ENCODE measurements at regions not wholly inside any gene's neighbourhood (a gene's known extent, or its start where the extent isn't known, plus 50 kb on each side); places are given as distances from the start of the nearest gene placed in this dataset.
"Not testable (repeated sequence)": the region's sequence is repeated elsewhere in the genome, so short reads cannot be mapped to it uniquely, and the experiment has no call there.

DNA sequence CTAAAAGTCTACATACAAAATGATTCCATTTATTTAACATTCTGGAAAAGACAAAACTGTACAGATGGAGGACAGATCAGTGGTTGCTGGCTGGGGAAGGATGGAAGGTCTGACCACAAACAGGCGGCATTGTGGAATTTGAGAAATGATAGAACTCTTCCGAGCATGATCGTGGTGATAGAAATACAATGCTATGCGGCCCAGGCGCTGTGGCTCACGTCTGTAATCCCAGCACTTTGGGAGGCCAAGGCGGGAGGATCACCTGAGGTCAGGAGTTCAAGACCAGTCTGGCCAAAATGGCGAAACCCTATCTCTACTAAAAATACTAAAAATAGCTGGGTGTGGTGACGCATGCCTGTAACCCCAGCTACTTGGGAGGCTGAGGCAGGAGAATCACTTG is 264.6 kb downstream of the ARHGAP12 start:
- not testable (repeated sequence) for H3K4me3 ChIP-seq (ENCODE audit: low read depth, low read length); H3K4me1 ChIP-seq (ENCODE audit: control insufficient read depth, insufficient read depth, low read length, unreplicated experiment); H3K79me2 ChIP-seq (ENCODE audit: control insufficient read depth, insufficient read depth, low read length, unreplicated experiment); H3K27ac ChIP-seq (ENCODE audit: low read depth, low read length); H3K36me3 ChIP-seq (ENCODE audit: insufficient read depth, low read length); H3K27me3 ChIP-seq (ENCODE audit: insufficient read depth, low read length); H2AFZ ChIP-seq (ENCODE audit: low read length, unreplicated experiment)

DNA sequence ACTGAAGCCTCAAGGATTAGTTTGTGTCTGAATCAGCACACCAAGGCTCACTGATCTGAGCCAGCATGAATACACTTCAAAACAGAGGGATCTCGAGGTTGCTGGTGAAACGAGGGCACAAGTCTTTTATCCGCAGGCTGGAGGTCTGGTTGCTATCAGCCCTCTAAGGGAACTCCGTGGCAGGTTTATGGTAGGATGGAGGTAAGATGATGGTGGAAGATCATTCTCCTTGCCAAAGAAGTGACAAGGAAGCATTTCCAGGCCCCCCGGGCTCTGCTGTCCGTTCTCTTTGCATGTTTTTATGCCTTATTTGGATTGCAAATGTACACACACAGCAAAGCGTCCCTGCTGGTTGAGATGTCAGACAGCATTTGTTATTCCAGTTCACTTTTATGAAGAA is 268.3 kb downstream of the ARHGAP12 start:
- H3K4me1 ChIP-seq (ENCODE audit: control insufficient read depth, insufficient read depth, low read length, unreplicated experiment) = no peaks in the 10 kb centered on the region
- H3K79me2 ChIP-seq (ENCODE audit: control insufficient read depth, insufficient read depth, low read length, unreplicated experiment) = no peaks in the 10 kb centered on the region
- H3K36me3 ChIP-seq (ENCODE audit: insufficient read depth, low read length) = no peaks in the 10 kb centered on the region
- H3K4me3 ChIP-seq (ENCODE audit: low read depth, low read length) = no peak overlapping the region
- H2AFZ ChIP-seq (ENCODE audit: low read length, unreplicated experiment) = no peak overlapping the region
- H3K27me3 ChIP-seq (ENCODE audit: insufficient read depth, low read length) = no peaks in the 10 kb centered on the region
- no peak overlapping the region for H3K27ac ChIP-seq (ENCODE audit: low read depth, low read length)

DNA sequence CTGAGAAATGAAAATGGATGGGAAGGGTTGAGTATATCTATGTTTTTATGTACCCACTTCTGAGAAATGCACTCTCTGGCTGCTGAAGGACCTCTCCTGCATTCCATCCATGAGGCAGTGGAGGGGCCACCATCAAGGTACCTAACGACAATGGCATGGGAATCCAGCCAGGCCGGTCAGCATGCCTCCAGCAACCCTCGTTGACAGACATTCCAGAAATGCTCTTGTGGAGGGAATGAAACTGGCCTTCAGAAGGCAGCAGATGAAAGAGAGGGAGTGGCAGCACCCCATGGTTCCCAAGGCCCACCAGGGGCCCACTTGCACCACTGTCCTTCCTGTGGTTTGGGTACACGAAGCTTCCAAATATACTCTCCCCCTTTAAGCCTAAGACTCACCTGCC is 269.0 kb downstream of the ARHGAP12 start:
- H3K27me3 ChIP-seq (ENCODE audit: insufficient read depth, low read length) = no peaks in the 10 kb centered on the region
- H3K27ac ChIP-seq (ENCODE audit: low read depth, low read length) = no peak overlapping the region

DNA sequence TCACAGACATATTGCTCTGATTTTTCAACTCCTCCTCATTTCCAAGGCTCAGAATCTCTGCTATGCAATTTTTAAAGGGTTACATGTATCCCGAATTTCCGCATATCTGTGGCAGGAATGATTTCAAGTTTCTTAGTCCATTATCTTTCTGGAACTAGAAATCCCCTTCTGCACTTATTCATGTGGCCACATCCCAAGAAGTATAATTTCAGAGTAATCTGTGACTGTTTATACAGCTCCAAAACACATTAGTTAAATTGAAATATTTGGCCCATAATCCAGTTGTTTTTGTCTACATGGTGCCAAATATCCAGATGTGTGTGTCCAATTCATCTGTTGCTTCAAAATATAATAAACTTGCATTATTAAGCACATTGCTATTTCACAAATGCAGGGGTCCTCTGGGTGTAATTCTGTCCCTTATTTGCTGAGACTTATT is 271.2 kb downstream of the ARHGAP12 start:
- Histone ChIP-seq H3K4me3 (ENCODE audit: low read depth, low read length) (no peak overlapping the region), H3K79me2 (ENCODE audit: control insufficient read depth, insufficient read depth, low read length, unreplicated experiment) (no peaks in the 10 kb centered on the region), H3K4me1 (ENCODE audit: control insufficient read depth, insufficient read depth, low read length, unreplicated experiment) (no peaks in the 10 kb centered on the region), H2AFZ (ENCODE audit: low read length, unreplicated experiment) (no peak overlapping the region), H3K27me3 (ENCODE audit: insufficient read depth, low read length) (no peaks in the 10 kb centered on the region), H3K27ac (ENCODE audit: low read depth, low read length) (no peak overlapping the region), H3K36me3 (ENCODE audit: insufficient read depth, low read length) (no peaks in the 10 kb centered on the region)

More for the DNA sequence above, 269.0 kb downstream of the ARHGAP12 start:
- Histone ChIP-seq H2AFZ (ENCODE audit: low read length, unreplicated experiment) (no peak overlapping the region), H3K36me3 (ENCODE audit: insufficient read depth, low read length) (no peaks in the 10 kb centered on the region), H3K4me1 (ENCODE audit: control insufficient read depth, insufficient read depth, low read length, unreplicated experiment) (no peaks in the 10 kb centered on the region), H3K79me2 (ENCODE audit: control insufficient read depth, insufficient read depth, low read length, unreplicated experiment) (no peaks in the 10 kb centered on the region), H3K4me3 (ENCODE audit: low read depth, low read length) (no peak overlapping the region)

DNA sequence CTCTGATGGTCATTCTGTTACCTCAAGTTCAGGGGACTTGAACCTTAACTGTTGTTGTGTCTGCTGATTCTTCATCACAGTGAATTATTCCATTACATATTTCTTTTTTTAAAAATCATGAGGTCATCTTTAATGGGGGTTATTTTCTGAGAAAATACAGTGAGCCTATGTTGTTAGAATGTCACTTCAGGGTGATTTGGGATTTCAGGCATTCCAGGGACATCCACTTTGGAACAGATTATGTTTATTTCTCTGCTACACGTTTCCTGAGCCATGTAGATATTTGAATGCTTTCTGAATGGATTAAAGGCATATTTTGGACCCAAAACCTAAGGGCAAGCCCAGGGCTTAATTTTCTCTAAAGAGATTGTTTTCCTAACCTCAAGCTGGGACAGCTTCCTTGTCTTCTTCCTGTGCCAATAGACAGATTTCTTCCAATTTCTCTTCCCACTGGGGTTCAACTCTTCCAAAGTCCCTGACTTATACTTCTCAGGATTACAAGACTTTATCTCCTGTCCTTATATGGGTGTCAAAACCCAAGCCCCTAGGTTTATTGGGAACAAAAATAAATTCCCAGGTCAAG is 271.7 kb downstream of the ARHGAP12 start:
- Histone ChIP-seq H2AFZ (ENCODE audit: low read length, unreplicated experiment) (no peak overlapping the region), H3K4me3 (ENCODE audit: low read depth, low read length) (no peak overlapping the region), H3K79me2 (ENCODE audit: control insufficient read depth, insufficient read depth, low read length, unreplicated experiment) (no peaks in the 10 kb centered on the region), H3K27me3 (ENCODE audit: insufficient read depth, low read length) (no peaks in the 10 kb centered on the region), H3K4me1 (ENCODE audit: control insufficient read depth, insufficient read depth, low read length, unreplicated experiment) (no peaks in the 10 kb centered on the region), H3K27ac (ENCODE audit: low read depth, low read length) (no peak overlapping the region), H3K36me3 (ENCODE audit: insufficient read depth, low read length) (no peaks in the 10 kb centered on the region)

DNA sequence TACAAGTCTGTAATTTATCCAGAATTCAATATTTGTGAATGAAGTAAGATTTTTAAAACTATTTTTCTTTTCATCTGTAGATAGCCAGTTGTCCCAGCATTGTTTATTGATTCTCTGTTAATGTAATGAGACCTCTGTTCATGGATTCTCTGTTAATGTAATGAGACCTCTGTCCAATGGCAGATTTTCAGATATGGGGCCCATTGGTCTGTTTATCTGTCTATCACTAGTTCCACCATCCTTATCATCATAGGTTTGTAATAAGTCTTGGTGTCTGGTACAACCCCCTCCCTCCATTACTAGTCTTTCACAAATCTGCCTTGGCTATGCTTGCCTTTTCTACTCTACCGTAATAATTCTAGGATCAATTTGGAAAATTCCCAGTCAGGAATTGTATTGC is 276.6 kb downstream of the ARHGAP12 start:
- H2AFZ ChIP-seq (ENCODE audit: low read length, unreplicated experiment) = no peak overlapping the region
- peaks cover 6% of the 10 kb centered on the region for H3K4me1 ChIP-seq (ENCODE audit: control insufficient read depth, insufficient read depth, low read length, unreplicated experiment)
- no peaks in the 10 kb centered on the region for H3K79me2 ChIP-seq (ENCODE audit: control insufficient read depth, insufficient read depth, low read length, unreplicated experiment)
- no peak overlapping the region for H3K27ac ChIP-seq (ENCODE audit: low read depth, low read length)
- no peak overlapping the region for H3K4me3 ChIP-seq (ENCODE audit: low read depth, low read length)
- no peaks in the 10 kb centered on the region for H3K36me3 ChIP-seq (ENCODE audit: insufficient read depth, low read length)
- no peaks in the 10 kb centered on the region for H3K27me3 ChIP-seq (ENCODE audit: insufficient read depth, low read length)

DNA sequence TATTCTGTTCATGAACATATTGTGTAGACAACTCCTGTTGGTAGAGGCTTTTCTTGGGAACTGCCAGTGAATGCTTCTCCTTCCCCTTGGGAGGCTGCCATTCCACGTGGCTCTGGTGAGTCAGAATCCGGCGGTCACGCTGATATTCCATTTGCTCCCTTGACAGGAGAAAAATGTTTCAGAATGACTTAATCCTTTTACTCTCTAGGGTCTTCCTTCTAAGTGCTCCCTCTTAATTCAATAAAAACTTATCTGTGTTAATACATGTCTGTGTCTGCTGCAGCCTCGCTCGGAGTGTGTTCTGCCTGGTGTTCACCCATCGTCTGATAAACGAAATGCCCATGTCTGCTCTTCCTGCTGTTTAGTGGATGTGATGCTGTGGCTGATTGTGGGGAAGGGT is 278.6 kb downstream of the ARHGAP12 start:
- H3K4me3 ChIP-seq (ENCODE audit: low read depth, low read length) = peak overlapping the region; percentile 62
- H3K27me3 ChIP-seq (ENCODE audit: insufficient read depth, low read length) = no peaks in the 10 kb centered on the region
- peak overlapping the region; percentile 85 for H2AFZ ChIP-seq (ENCODE audit: low read length, unreplicated experiment)
- peak overlapping the region; percentile 27; the same call in 1 of the 2 replicates for H3K27ac ChIP-seq (ENCODE audit: low read depth, low read length)
- no peaks in the 10 kb centered on the region for H3K36me3 ChIP-seq (ENCODE audit: insufficient read depth, low read length)
- H3K4me1 ChIP-seq (ENCODE audit: control insufficient read depth, insufficient read depth, low read length, unreplicated experiment) = peaks cover 13% of the 10 kb centered on the region
- no peaks in the 10 kb centered on the region for H3K79me2 ChIP-seq (ENCODE audit: control insufficient read depth, insufficient read depth, low read length, unreplicated experiment)

DNA sequence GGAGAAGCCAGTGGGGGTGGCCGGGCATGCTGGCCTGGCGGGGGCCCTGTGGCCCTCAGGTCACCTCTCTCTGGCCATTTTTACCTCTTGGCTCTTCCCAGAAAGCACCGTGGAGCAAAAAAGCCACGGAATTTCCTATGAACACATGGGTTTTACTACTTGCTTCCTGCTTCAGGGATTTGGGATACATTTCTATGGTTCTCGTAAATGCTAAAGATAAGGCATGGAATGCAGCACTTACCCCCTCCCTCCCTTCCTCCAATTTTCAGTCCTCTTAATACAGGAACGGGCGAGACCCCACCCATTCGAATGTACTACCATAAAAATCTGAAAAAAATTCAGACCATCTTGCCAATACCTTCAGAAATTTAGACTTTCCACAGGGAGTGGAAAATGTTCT is 279.7 kb downstream of the ARHGAP12 start:
- no peak overlapping the region for H3K4me3 ChIP-seq (ENCODE audit: low read depth, low read length)
- peaks cover 13% of the 10 kb centered on the region for H3K4me1 ChIP-seq (ENCODE audit: control insufficient read depth, insufficient read depth, low read length, unreplicated experiment)
- no peaks in the 10 kb centered on the region for H3K27me3 ChIP-seq (ENCODE audit: insufficient read depth, low read length)
- H2AFZ ChIP-seq (ENCODE audit: low read length, unreplicated experiment) = no peak overlapping the region
- no peaks in the 10 kb centered on the region for H3K79me2 ChIP-seq (ENCODE audit: control insufficient read depth, insufficient read depth, low read length, unreplicated experiment)
- no peaks in the 10 kb centered on the region for H3K36me3 ChIP-seq (ENCODE audit: insufficient read depth, low read length)
- H3K27ac ChIP-seq (ENCODE audit: low read depth, low read length) = no peak overlapping the region

DNA sequence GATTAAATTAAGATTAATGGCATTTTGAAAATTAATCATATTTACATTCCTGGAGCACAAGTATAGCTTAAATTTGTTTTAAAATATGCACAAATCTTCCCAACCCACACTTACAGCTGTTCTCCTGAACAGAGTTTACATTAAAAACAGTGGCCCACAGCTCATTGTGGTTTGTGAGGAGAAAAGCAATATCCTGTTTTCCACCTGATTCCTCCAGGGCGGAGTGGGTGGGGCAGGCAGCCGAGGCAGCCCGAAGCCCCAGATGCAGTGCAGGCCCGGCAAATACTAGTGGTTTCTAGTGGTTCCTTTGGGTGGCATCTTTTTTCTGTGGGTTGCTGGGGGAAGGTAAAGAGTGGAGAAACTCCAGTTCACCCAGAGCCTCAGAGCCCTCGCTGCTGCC is 280.8 kb downstream of the ARHGAP12 start:
- H3K27ac ChIP-seq (ENCODE audit: low read depth, low read length) = no peak overlapping the region
- H3K4me1 ChIP-seq (ENCODE audit: control insufficient read depth, insufficient read depth, low read length, unreplicated experiment) = peaks cover 13% of the 10 kb centered on the region
- H3K79me2 ChIP-seq (ENCODE audit: control insufficient read depth, insufficient read depth, low read length, unreplicated experiment) = no peaks in the 10 kb centered on the region
- H3K27me3 ChIP-seq (ENCODE audit: insufficient read depth, low read length) = no peaks in the 10 kb centered on the region
- H2AFZ ChIP-seq (ENCODE audit: low read length, unreplicated experiment) = no peak overlapping the region
- no peak overlapping the region for H3K4me3 ChIP-seq (ENCODE audit: low read depth, low read length)
- no peaks in the 10 kb centered on the region for H3K36me3 ChIP-seq (ENCODE audit: insufficient read depth, low read length)

DNA sequence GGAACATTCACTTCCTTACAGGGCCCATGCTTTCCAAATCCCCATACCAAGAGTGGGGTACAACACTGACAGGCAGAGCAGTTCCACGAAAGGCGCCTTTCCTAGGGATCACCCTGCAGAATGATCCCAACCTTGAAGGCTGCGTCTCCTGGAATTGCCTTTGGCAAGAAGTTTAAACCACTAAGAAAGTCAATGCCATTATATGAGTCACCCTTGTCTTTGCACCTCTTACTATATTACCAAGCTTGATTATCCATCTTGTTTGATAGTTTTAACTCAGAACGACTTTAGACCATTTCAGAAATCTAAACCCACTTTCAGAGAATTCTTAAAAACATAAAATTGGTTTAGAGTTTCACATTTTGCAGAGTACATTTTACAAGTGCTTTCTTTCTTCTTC is 282.1 kb downstream of the ARHGAP12 start:
- Histone ChIP-seq H2AFZ (ENCODE audit: low read length, unreplicated experiment) (no peak overlapping the region), H3K4me3 (ENCODE audit: low read depth, low read length) (no peak overlapping the region), H3K79me2 (ENCODE audit: control insufficient read depth, insufficient read depth, low read length, unreplicated experiment) (no peaks in the 10 kb centered on the region), H3K27me3 (ENCODE audit: insufficient read depth, low read length) (no peaks in the 10 kb centered on the region), H3K36me3 (ENCODE audit: insufficient read depth, low read length) (no peaks in the 10 kb centered on the region), H3K27ac (ENCODE audit: low read depth, low read length) (no peak overlapping the region), H3K4me1 (ENCODE audit: control insufficient read depth, insufficient read depth, low read length, unreplicated experiment) (peaks cover 13% of the 10 kb centered on the region)

DNA sequence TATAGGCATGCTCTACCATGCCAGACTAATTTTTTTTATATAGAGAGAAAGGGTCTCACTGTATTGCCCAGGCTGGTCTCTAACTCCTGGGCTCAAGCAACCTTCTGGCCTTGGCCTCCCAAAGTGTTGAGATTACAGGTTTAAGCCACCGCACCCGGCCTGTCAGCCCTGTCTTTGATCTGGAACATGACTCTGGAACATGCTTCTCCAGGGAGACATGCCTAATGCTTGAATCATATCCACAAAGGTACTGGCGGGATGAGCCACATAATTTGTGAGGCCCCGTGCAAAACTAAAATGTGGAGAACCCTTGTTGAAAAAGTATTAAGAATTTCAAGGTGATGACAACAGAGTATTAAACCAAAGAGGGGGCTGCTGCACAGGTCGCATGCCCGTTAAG is 282.8 kb downstream of the ARHGAP12 start:
- no peaks in the 10 kb centered on the region for H3K27me3 ChIP-seq (ENCODE audit: insufficient read depth, low read length)
- no peak overlapping the region for H3K4me3 ChIP-seq (ENCODE audit: low read depth, low read length)
- no peaks in the 10 kb centered on the region for H3K36me3 ChIP-seq (ENCODE audit: insufficient read depth, low read length)
- H3K27ac ChIP-seq (ENCODE audit: low read depth, low read length) = no peak overlapping the region
- H3K4me1 ChIP-seq (ENCODE audit: control insufficient read depth, insufficient read depth, low read length, unreplicated experiment) = peaks cover 13% of the 10 kb centered on the region
- H2AFZ ChIP-seq (ENCODE audit: low read length, unreplicated experiment) = no peak overlapping the region
- H3K79me2 ChIP-seq (ENCODE audit: control insufficient read depth, insufficient read depth, low read length, unreplicated experiment) = no peaks in the 10 kb centered on the region
